Stimulated activated CD4-positive, alpha-beta T cell treated with anti-CD3 and anti-CD28 coated beads, Interleukin-1b, Interleukin-23, amount 100 ng/mL, for 1 hour (primary cell): ENCODE measurements at regions not wholly inside any gene's neighbourhood (a gene's known extent, or its start where the extent isn't known, plus 50 kb on each side); places are given as distances from the start of the nearest gene placed in this dataset.
"Not testable (repeated sequence)": the region's sequence is repeated elsewhere in the genome, so short reads cannot be mapped to it uniquely, and the experiment has no call there.

Experiments
- DNase-seq, 2 donors: peaks; one replicate each; pipeline ENCODE4 v3.0.0-alpha.2; 2020; ENCODE audit warnings: low read depth in 2 of 2

GRCh38 chr11:38446336-38446735 lies 1848.3 kb upstream of the RAG2 start:
- no peak for DNase-seq

- no peak for DNase-seq
Observed at GRCh38 chr11:38438091-38438490, 1840.1 kb upstream of the RAG2 start.

- no peak for DNase-seq
Observed at GRCh38 chr11:38425578-38425977, 1827.5 kb upstream of the RAG2 start.

GRCh38 chr11:38423042-38423441 lies 1825.0 kb upstream of the RAG2 start:
- DNase-seq, result no peak

- no peak for DNase-seq
Observed at GRCh38 chr11:38416141-38416540, 1818.1 kb upstream of the RAG2 start.

GRCh38 chr11:38411149-38411548 lies 1813.1 kb upstream of the RAG2 start:
- no peak for DNase-seq

GRCh38 chr11:38402063-38402462 lies 1804.0 kb upstream of the RAG2 start:
- DNase-seq, result no peak

- DNase-seq, result no peak
Observed at GRCh38 chr11:38392176-38392575, 1794.1 kb upstream of the RAG2 start.

- DNase-seq, result no peak
Observed at GRCh38 chr11:38384568-38384967, 1786.5 kb upstream of the RAG2 start.

GRCh38 chr11:38365274-38365673 lies 1767.2 kb upstream of the RAG2 start:
- no peak for DNase-seq

- no peak for DNase-seq
Observed at GRCh38 chr11:38356255-38356654, 1758.2 kb upstream of the RAG2 start.

GRCh38 chr11:38345286-38345685 lies 1747.2 kb upstream of the RAG2 start:
- DNase-seq, result no peak

- not testable (repeated sequence) for DNase-seq
Observed at GRCh38 chr11:38341612-38342011, 1743.6 kb upstream of the RAG2 start.

- no peak for DNase-seq
Observed at GRCh38 chr11:38339835-38340440, 1741.9 kb upstream of the RAG2 start.

GRCh38 chr11:38338022-38338421 lies 1740.0 kb upstream of the RAG2 start:
- not testable (repeated sequence) for DNase-seq

GRCh38 chr11:38332046-38332445 lies 1734.0 kb upstream of the RAG2 start:
- no peak for DNase-seq

GRCh38 chr11:38330578-38330977 lies 1732.5 kb upstream of the RAG2 start:
- no peak for DNase-seq

- no peak for DNase-seq
Observed at GRCh38 chr11:38323961-38324761, 1726.1 kb upstream of the RAG2 start.

- no peak for DNase-seq
Observed at GRCh38 chr11:38315151-38315550, 1717.1 kb upstream of the RAG2 start.

- DNase-seq, result no peak
Observed at GRCh38 chr11:38307455-38307854, 1709.4 kb upstream of the RAG2 start.

- no peak for DNase-seq
Observed at GRCh38 chr11:38305682-38306081, 1707.6 kb upstream of the RAG2 start.

- DNase-seq, result no peak
Observed at GRCh38 chr11:38304926-38305325, 1706.9 kb upstream of the RAG2 start.

- no peak for DNase-seq
Observed at GRCh38 chr11:38302564-38302963, 1704.5 kb upstream of the RAG2 start.

GRCh38 chr11:38300570-38300969 lies 1702.5 kb upstream of the RAG2 start:
- DNase-seq, result no peak
